WERI-Rb-1 (cell line): ENCODE measurements at regions not wholly inside any gene's neighbourhood (a gene's known extent, or its start where the extent isn't known, plus 50 kb on each side); places are given as distances from the start of the nearest gene placed in this dataset.
"Not testable (repeated sequence)": the region's sequence is repeated elsewhere in the genome, so short reads cannot be mapped to it uniquely, and the experiment has no call there.

Experiments
- DNase-seq: peaks from one replicate; pipeline ENCODE4 v3.0.0-alpha.2; 2020
- H3K27ac ChIP-seq: fragments of 250-450 bp; sonication (Bioruptor Pico); 2 replicates; pipeline ENCODE4 v1.5.1; 2020; ENCODE audit warnings: mild to moderate bottlenecking, moderate library complexity
- H3K27me3 ChIP-seq: fragments of 250-450 bp; sonication (Bioruptor Pico); 2 replicates; pipeline ENCODE4 v1.5.1; 2021; ENCODE audit warnings: mild to moderate bottlenecking, low read depth, moderate library complexity; ENCODE audit not compliant: insufficient read depth, severe bottlenecking
- H3K36me3 ChIP-seq: fragments of 250-450 bp; sonication (Bioruptor Pico); 2 replicates; pipeline ENCODE4 v1.5.1; 2020; ENCODE audit warnings: mild to moderate bottlenecking, moderate library complexity
- H3K4me3 ChIP-seq: 2 replicates; pipeline ENCODE4 v1.5.1; 2011; ENCODE audit warnings: low read depth, mild to moderate bottlenecking, control low read depth, low read length
- H3K9me3 ChIP-seq: fragments of 250-450 bp; sonication (Bioruptor Pico); 2 replicates; pipeline ENCODE4 v1.5.1; 2021; ENCODE audit warnings: mild to moderate bottlenecking, moderate library complexity; ENCODE audit not compliant: severe bottlenecking
- CTCF ChIP-seq: IDR thresholded peaks from 2 replicates; pipeline ENCODE4 v1.5.1; 2011; ENCODE audit warnings: low read depth, mild to moderate bottlenecking, control low read depth, inconsistent platforms, low read length

GRCh38 chr2:89819809-89820208 lies 1128.3 kb downstream of the RPIA start:
- H3K27me3 ChIP-seq = no peaks in the 10 kb centered on the region
- no peak overlapping the region for H3K4me3 ChIP-seq
- no peak for DNase-seq
- TF ChIP-seq CTCF = no peak
- H3K27ac ChIP-seq = no peak overlapping the region
- H3K9me3 ChIP-seq = peaks cover 21% of the 10 kb centered on the region
- no peaks in the 10 kb centered on the region for H3K36me3 ChIP-seq

- no peak overlapping the region for H3K4me3 ChIP-seq
- H3K27me3 ChIP-seq = no peaks in the 10 kb centered on the region
- DNase-seq = no peak
- TF ChIP-seq CTCF = no peak
- H3K36me3 ChIP-seq = no peaks in the 10 kb centered on the region
- H3K27ac ChIP-seq = no peak overlapping the region
- peaks cover 26% of the 10 kb centered on the region for H3K9me3 ChIP-seq
Measured at GRCh38 chr2:89820248-89820647, 1128.8 kb downstream of the RPIA start.

GRCh38 chr2:89821455-89821945 lies 1130.0 kb downstream of the RPIA start:
- no peak for TF ChIP-seq CTCF
- Histone ChIP-seq H3K9me3 (peaks cover 31% of the 10 kb centered on the region), H3K27ac (no peak overlapping the region), H3K36me3 (no peaks in the 10 kb centered on the region), H3K27me3 (no peaks in the 10 kb centered on the region), H3K4me3 (no peak overlapping the region)
- DNase-seq = no peak

- H3K9me3 ChIP-seq = peaks cover 31% of the 10 kb centered on the region
- not testable (repeated sequence) for DNase-seq, H3K27ac ChIP-seq, H3K27me3 ChIP-seq, H3K36me3 ChIP-seq, H3K4me3 ChIP-seq
Measured at GRCh38 chr2:89822342-89822741, 1130.9 kb downstream of the RPIA start.

- H3K4me3 ChIP-seq = no peak overlapping the region
- no peaks in the 10 kb centered on the region for H3K36me3 ChIP-seq
- DNase-seq = no peak
- no peak overlapping the region for H3K27ac ChIP-seq
- no peak for TF ChIP-seq CTCF
- H3K27me3 ChIP-seq = no peaks in the 10 kb centered on the region
- H3K9me3 ChIP-seq = peaks cover 21% of the 10 kb centered on the region
Measured at GRCh38 chr2:89823556-89823955, 1132.1 kb downstream of the RPIA start.

- no peak overlapping the region for H3K27ac ChIP-seq
- no peaks in the 10 kb centered on the region for H3K27me3 ChIP-seq
- DNase-seq = no peak
- H3K9me3 ChIP-seq = peaks cover 21% of the 10 kb centered on the region
- no peak overlapping the region for H3K4me3 ChIP-seq
- TF ChIP-seq CTCF = no peak
- no peaks in the 10 kb centered on the region for H3K36me3 ChIP-seq
Measured at GRCh38 chr2:89825034-89825433, 1133.6 kb downstream of the RPIA start.

- not testable (repeated sequence) for H3K36me3 ChIP-seq, DNase-seq, H3K27ac ChIP-seq, H3K27me3 ChIP-seq, H3K4me3 ChIP-seq
- H3K9me3 ChIP-seq = peaks cover 25% of the 10 kb centered on the region
Measured at GRCh38 chr2:89826741-89827140, 1135.3 kb downstream of the RPIA start.

GRCh38 chr2:89827829-89828228 lies 1136.4 kb downstream of the RPIA start:
- peaks cover 27% of the 10 kb centered on the region for H3K9me3 ChIP-seq
- H3K36me3 ChIP-seq, DNase-seq, H3K27me3 ChIP-seq, H3K27ac ChIP-seq, H3K4me3 ChIP-seq: not testable (repeated sequence)

GRCh38 chr2:89828416-89828815 lies 1136.9 kb downstream of the RPIA start:
- H3K27ac ChIP-seq, H3K4me3 ChIP-seq, H3K36me3 ChIP-seq, DNase-seq, H3K27me3 ChIP-seq: not testable (repeated sequence)
- peaks cover 23% of the 10 kb centered on the region for H3K9me3 ChIP-seq
